Stimulated activated CD4-positive, alpha-beta T cell treated with anti-CD3 and anti-CD28 coated beads, Interleukin-1b, Interleukin-23, amount 100 ng/mL, for 24 hours (primary cell): ENCODE measurements at regions not wholly inside any gene's neighbourhood (a gene's known extent, or its start where the extent isn't known, plus 50 kb on each side); places are given as distances from the start of the nearest gene placed in this dataset.

ENCODE experiments used
- DNase-seq, 4 experiments: peaks; one replicate each; pipeline ENCODE4 v3.0.0-alpha.2; 2020; ENCODE audit warnings: low read depth in 4 of 4, low spot score in 1 of 4

- DNase-seq, result no peak
Measured at GRCh38 chr4:14023896-14024295, 396.4 kb upstream of the BOD1L1 start.

GRCh38 chr4:14025111-14025510 is 397.6 kb upstream of the BOD1L1 start:
- no peak for DNase-seq

- no peak for DNase-seq
Measured at GRCh38 chr4:14025891-14026290, 398.4 kb upstream of the BOD1L1 start.

- DNase-seq, result no peak
Measured at GRCh38 chr4:14028862-14029261, 401.3 kb upstream of the BOD1L1 start.

GRCh38 chr4:14035076-14035475 is 407.6 kb upstream of the BOD1L1 start:
- no peak for DNase-seq

GRCh38 chr4:14043203-14043602 is 415.7 kb upstream of the BOD1L1 start:
- DNase-seq, result no peak

- no peak for DNase-seq
Measured at GRCh38 chr4:14046642-14047041, 419.1 kb upstream of the BOD1L1 start.

GRCh38 chr4:14047840-14048239 is 420.3 kb upstream of the BOD1L1 start:
- no peak for DNase-seq

GRCh38 chr4:14049946-14050345 is 422.4 kb upstream of the BOD1L1 start:
- no peak for DNase-seq

- DNase-seq, result no peak
Measured at GRCh38 chr4:14053291-14053690, 425.8 kb upstream of the BOD1L1 start.

GRCh38 chr4:14054391-14054790 is 426.9 kb upstream of the BOD1L1 start:
- no peak for DNase-seq

- no peak for DNase-seq
Measured at GRCh38 chr4:14059006-14059405, 431.5 kb upstream of the BOD1L1 start.

GRCh38 chr4:14064984-14065383 is 437.5 kb upstream of the BOD1L1 start:
- no peak for DNase-seq

GRCh38 chr4:14065406-14065805 is 437.9 kb upstream of the BOD1L1 start:
- DNase-seq, result no peak

GRCh38 chr4:14066979-14067378 is 439.5 kb upstream of the BOD1L1 start:
- no peak for DNase-seq

- DNase-seq, result no peak
Measured at GRCh38 chr4:14069886-14070285, 442.4 kb upstream of the BOD1L1 start.

GRCh38 chr4:14070289-14070880 is 442.9 kb upstream of the BOD1L1 start:
- no peak for DNase-seq

GRCh38 chr4:14072506-14072905 is 445.0 kb upstream of the BOD1L1 start:
- no peak for DNase-seq

- no peak for DNase-seq
Measured at GRCh38 chr4:14076776-14077175, 449.3 kb upstream of the BOD1L1 start.

GRCh38 chr4:14078326-14078725 is 450.8 kb upstream of the BOD1L1 start:
- DNase-seq, result no peak

- DNase-seq, result no peak
Measured at GRCh38 chr4:14079601-14080000, 452.1 kb upstream of the BOD1L1 start.

GRCh38 chr4:14083150-14083549 is 455.6 kb upstream of the BOD1L1 start:
- DNase-seq, result no peak

- no peak for DNase-seq
Measured at GRCh38 chr4:14084598-14084997, 457.1 kb upstream of the BOD1L1 start.

GRCh38 chr4:14087459-14087858 is 459.9 kb upstream of the BOD1L1 start:
- DNase-seq, result no peak
